Embryonic facial prominence (tissue), 1 donor: ENCODE measurements at regions not wholly inside any gene's neighbourhood (a gene's known extent, or its start where the extent isn't known, plus 50 kb on each side); places are given as distances from the start of the nearest gene placed in this dataset.
"Not testable (repeated sequence)": the region's sequence is repeated elsewhere in the genome, so short reads cannot be mapped to it uniquely, and the experiment has no call there.

Experiments
- DNase-seq: peaks from one replicate; pipeline ENCODE4 v3.0.0-alpha.2; 2016; ENCODE audit errors: extremely low spot score

GRCh38 chr9:135291165-135291564 is 188.4 kb upstream of the PPP1R26 start:
- no peak for DNase-seq

- no peak for DNase-seq
Observed at GRCh38 chr9:135294836-135295235, 184.7 kb upstream of the PPP1R26 start.

GRCh38 chr9:135295551-135296300 is 183.9 kb upstream of the PPP1R26 start:
- DNase-seq = no peak

GRCh38 chr9:135296735-135297455 is 182.7 kb upstream of the PPP1R26 start:
- no peak for DNase-seq

- no peak for DNase-seq
Observed at GRCh38 chr9:135297456-135298075, 182.0 kb upstream of the PPP1R26 start.

GRCh38 chr9:135299239-135299590 is 180.4 kb upstream of the PPP1R26 start:
- DNase-seq = no peak

- DNase-seq = no peak
Observed at GRCh38 chr9:135299651-135300345, 179.8 kb upstream of the PPP1R26 start.

GRCh38 chr9:135300346-135301141 is 179.0 kb upstream of the PPP1R26 start:
- no peak for DNase-seq

GRCh38 chr9:135301271-135302263 is 178.0 kb upstream of the PPP1R26 start:
- no peak for DNase-seq

GRCh38 chr9:135302329-135303279 is 177.0 kb upstream of the PPP1R26 start:
- DNase-seq = no peak

- no peak for DNase-seq
Observed at GRCh38 chr9:135303280-135303647, 176.3 kb upstream of the PPP1R26 start.

- DNase-seq = no peak
Observed at GRCh38 chr9:135303865-135304499, 175.6 kb upstream of the PPP1R26 start.

- no peak for DNase-seq
Observed at GRCh38 chr9:135304886-135305285, 174.7 kb upstream of the PPP1R26 start.

GRCh38 chr9:135305546-135306180 is 173.9 kb upstream of the PPP1R26 start:
- DNase-seq = no peak

- DNase-seq = no peak
Observed at GRCh38 chr9:135306699-135307098, 172.9 kb upstream of the PPP1R26 start.

- DNase-seq = no peak
Observed at GRCh38 chr9:135307300-135307699, 172.3 kb upstream of the PPP1R26 start.

- not testable (repeated sequence) for DNase-seq
Observed at GRCh38 chr9:135307919-135308318, 171.7 kb upstream of the PPP1R26 start.
